ENCODE measurements at regions not wholly inside any gene's neighbourhood (a gene's known extent, or its start where the extent isn't known, plus 50 kb on each side); places are given as distances from the start of the nearest gene placed in this dataset.

DNA sequence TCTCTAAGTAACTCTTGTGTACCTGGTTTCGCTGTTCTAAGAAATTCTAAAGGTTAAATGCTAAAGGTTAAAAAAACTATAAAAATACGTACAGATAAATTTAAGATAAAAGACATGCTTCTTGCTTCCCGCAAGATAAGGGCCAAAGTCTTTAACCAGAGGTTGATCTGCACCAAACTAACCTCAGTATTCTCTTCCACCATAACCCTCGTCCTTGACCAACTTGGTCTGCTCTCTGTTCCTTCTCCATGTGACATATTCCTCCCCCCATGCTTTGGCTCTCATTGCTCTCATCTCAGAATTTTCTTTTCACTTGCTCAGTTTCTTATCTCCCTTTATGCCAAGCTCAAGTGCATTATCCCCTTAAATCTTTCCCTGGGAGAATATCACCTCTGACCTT, 330.5 kb upstream of the ZFHX3 start:
- Histone ChIP-seq H3K4me3 (no peak overlapping the region), H3K27ac (no peak overlapping the region), H3K36me3 (no peaks in the 10 kb centered on the region), H3K4me1 (no peaks in the 10 kb centered on the region), H3K27me3 (no peaks in the 10 kb centered on the region), H3K9me3 (no peaks in the 10 kb centered on the region)
- TF ChIP-seq, protein P1, sequence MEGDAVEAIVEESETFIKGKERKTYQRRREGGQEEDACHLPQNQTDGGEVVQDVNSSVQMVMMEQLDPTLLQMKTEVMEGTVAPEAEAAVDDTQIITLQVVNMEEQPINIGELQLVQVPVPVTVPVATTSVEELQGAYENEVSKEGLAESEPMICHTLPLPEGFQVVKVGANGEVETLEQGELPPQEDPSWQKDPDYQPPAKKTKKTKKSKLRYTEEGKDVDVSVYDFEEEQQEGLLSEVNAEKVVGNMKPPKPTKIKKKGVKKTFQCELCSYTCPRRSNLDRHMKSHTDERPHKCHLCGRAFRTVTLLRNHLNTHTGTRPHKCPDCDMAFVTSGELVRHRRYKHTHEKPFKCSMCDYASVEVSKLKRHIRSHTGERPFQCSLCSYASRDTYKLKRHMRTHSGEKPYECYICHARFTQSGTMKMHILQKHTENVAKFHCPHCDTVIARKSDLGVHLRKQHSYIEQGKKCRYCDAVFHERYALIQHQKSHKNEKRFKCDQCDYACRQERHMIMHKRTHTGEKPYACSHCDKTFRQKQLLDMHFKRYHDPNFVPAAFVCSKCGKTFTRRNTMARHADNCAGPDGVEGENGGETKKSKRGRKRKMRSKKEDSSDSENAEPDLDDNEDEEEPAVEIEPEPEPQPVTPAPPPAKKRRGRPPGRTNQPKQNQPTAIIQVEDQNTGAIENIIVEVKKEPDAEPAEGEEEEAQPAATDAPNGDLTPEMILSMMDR (IDR thresholded peaks at IDR 0.05): no peak
- intact Hi-C loops (cut with DNase I): no loop called here
- DNase-seq (no peak), ATAC-seq (no peak)

DNA sequence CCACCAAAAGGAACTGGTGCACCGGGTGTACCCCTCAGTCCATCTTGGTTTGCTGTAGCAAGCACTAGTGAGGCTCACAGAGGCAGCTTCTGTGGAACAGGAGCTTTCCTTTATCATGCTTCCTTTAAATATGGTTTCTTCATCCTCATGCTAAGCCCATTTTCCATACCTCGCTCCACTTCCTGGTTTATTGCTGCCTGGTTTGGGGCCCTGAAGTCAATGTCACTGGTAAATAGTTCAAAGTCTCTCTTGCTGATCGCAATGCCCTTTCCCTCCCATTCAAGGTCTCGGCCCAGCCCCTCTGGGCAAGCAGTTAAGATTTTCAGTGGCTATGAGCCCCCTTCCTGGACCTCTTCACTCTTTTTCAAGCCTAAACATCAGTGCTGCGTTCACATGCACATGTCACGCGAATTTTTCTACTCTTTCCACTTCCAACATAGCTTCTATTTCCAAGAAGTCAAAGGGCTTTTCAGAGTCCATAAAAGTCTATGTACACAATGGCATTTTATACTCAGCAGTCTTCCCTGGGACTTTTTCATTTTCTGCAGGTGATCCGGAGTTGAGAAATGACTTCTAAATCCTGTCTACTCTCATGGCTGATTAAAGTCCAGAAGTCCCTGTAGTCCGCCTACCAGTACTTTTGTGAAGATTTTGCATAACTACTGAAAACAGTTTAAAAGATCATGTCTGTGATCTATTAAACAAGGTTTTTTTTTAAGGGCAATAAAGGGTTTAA, 323.8 kb upstream of the ZFHX3 start:
- Histone ChIP-seq H3K27ac (no peak overlapping the region), H3K4me1 (no peaks in the 10 kb centered on the region), H3K36me3 (no peaks in the 10 kb centered on the region), H3K9me3 (no peaks in the 10 kb centered on the region), H3K4me3 (no peak overlapping the region), H3K27me3 (no peaks in the 10 kb centered on the region)
- DNase-seq: no peak
- intact Hi-C loops (cut with DNase I): no loop called here
- no peak for ATAC-seq
- TF ChIP-seq, protein P1 (IDR thresholded peaks at IDR 0.05): no peak

DNA sequence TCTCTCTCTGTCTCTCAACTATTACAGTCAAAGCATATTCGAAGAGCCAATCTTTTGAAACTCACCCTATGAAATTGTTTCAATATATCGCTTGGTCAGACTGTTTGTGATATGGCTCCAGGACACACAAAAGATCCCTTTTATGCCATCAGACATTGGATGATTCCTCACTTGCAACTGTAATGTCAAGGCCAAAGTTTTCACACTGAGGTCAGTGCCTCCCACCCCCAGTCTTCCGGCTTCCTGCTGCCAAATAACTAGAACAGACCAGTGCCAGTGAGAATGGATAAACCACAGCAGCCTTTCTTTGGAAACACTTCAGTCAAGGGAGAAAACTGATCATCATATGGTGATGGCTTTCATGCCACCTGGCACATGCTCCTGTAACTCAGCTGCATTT, 321.9 kb upstream of the ZFHX3 start:
- no peak for ATAC-seq
- no peak for DNase-seq
- Histone ChIP-seq H3K27ac (no peak overlapping the region), H3K4me3 (no peak overlapping the region), H3K36me3 (no peaks in the 10 kb centered on the region), H3K9me3 (no peaks in the 10 kb centered on the region), H3K4me1 (no peaks in the 10 kb centered on the region), H3K27me3 (no peaks in the 10 kb centered on the region)
- intact Hi-C loops (cut with DNase I): no loop called here
- TF ChIP-seq, protein P1 (IDR thresholded peaks at IDR 0.05): no peak

DNA sequence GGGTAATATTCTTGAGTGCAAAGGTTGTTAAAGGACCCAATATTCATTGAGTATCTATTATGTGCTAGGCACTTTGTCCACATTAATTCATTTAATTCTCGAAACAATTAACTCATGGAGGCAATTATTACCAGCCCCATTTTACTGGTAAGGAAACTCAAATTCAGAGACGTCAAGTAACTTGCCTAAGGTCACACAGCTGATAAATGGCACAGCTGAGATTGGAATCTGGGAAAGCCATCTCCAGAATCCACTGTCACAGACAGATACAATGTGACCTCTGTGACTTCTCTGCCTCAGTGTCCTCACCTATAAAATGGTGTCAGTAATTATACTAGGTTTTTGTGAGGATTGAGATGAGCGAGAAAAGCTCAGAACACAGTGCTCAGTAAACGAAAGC, 320.8 kb upstream of the ZFHX3 start:
- Histone ChIP-seq H3K36me3 (no peaks in the 10 kb centered on the region), H3K27me3 (no peaks in the 10 kb centered on the region), H3K4me1 (no peaks in the 10 kb centered on the region), H3K4me3 (no peak overlapping the region), H3K27ac (no peak overlapping the region), H3K9me3 (no peaks in the 10 kb centered on the region)
- TF ChIP-seq, protein P1 (IDR thresholded peaks at IDR 0.05): no peak
- ATAC-seq (no peak), DNase-seq (no peak)
- intact Hi-C loops (cut with DNase I): no loop called here

DNA sequence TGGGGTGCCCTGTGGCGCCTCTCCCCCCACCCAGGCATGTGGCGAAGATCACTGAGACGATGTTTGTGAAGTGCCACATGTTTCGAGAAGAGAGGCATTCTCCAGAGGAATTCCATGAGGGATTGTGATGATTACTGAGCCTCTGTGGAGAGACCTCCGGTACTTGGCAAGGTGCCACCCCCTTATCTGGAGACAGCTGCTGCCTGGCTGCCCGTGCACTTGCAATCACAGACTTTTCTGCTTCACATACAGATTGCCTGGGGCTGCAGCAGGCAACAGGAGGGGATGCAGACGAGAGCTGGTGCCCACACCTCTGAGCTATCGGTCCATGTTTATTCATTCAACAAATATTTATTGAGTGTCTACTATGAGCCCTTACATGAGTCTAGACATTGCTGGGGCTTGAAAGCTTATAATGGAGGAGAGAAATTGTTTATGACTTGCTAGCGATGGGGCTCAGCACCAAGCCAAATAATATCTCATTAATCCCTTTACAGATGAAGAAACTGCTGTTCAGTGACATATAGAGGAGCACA, 317.2 kb upstream of the ZFHX3 start:
- intact Hi-C loops (cut with DNase I): no loop called here
- Histone ChIP-seq H3K27me3 (no peaks in the 10 kb centered on the region), H3K4me1 (no peaks in the 10 kb centered on the region), H3K27ac (no peak overlapping the region), H3K36me3 (no peaks in the 10 kb centered on the region), H3K9me3 (no peaks in the 10 kb centered on the region), H3K4me3 (no peak overlapping the region)
- DNase-seq: no peak
- no peak for ATAC-seq
- TF ChIP-seq, protein P1 (IDR thresholded peaks at IDR 0.05): no peak
